GM23338 (cell line): ENCODE measurements at regions not wholly inside any gene's neighbourhood (a gene's known extent, or its start where the extent isn't known, plus 50 kb on each side); places are given as distances from the start of the nearest gene placed in this dataset.

Experiments
- ATAC-seq: fragments of 200-7000 bp; cut with Tn5 transposase; 3 replicates; pipeline ENCODE4 v1.9.1; 2020
- DNase-seq: peaks from one replicate; pipeline ENCODE4 v3.0.0-alpha.2; 2015; ENCODE audit warnings: low spot score
- H2AFZ ChIP-seq: fragments of 200-600 bp; sonication (generic); 2 replicates; pipeline ENCODE4 v1.8.0; 2016; ENCODE audit warnings: antibody characterized with exemption, mild to moderate bottlenecking, moderate library complexity
- H3F3A ChIP-seq: fragments of 200-600 bp; sonication (generic); replicated peaks from 2 replicates; pipeline ENCODE4 v1.8.0; 2017; ENCODE audit warnings: antibody characterized with exemption, mixed run types, low read depth
- H3K27ac ChIP-seq: fragments of 200-600 bp; sonication (generic); 2 replicates; pipeline ENCODE4 v1.6.1; 2016; ENCODE audit warnings: low read depth
- H3K27me3 ChIP-seq: fragments of 200-600 bp; sonication (generic); 2 replicates; pipeline ENCODE4 v1.8.0; 2016; ENCODE audit warnings: mild to moderate bottlenecking, mixed run types, moderate library complexity; ENCODE audit not compliant: insufficient read depth
- H3K36me3 ChIP-seq: fragments of 200-600 bp; sonication (generic); 2 replicates; pipeline ENCODE4 v1.8.0; 2016; ENCODE audit warnings: mild to moderate bottlenecking; ENCODE audit not compliant: insufficient read depth
- H3K4me1 ChIP-seq: fragments of 200-600 bp; sonication (generic); 2 replicates; pipeline ENCODE4 v1.8.0; 2016; ENCODE audit warnings: mild to moderate bottlenecking, moderate library complexity; ENCODE audit not compliant: insufficient read depth
- H3K4me2 ChIP-seq: fragments of 200-600 bp; sonication (generic); 2 replicates; pipeline ENCODE4 v1.7.1; 2017; ENCODE audit warnings: mixed run types
- H3K4me3 ChIP-seq: fragments of 200-600 bp; sonication (generic); 2 replicates; pipeline ENCODE4 v1.6.1; 2016; ENCODE audit warnings: mixed run types
- H3K79me2 ChIP-seq: fragments of 200-600 bp; sonication (generic); replicated peaks from 2 replicates; pipeline ENCODE4 v1.8.0; 2017; ENCODE audit warnings: mild to moderate bottlenecking; ENCODE audit not compliant: insufficient read depth
- H3K9me2 ChIP-seq: fragments of 200-600 bp; sonication (generic); 2 replicates; pipeline ENCODE4 v1.8.0; 2017; ENCODE audit not compliant: insufficient read depth
- H4K20me1 ChIP-seq: fragments of 200-600 bp; sonication (generic); replicated peaks from 2 replicates; pipeline ENCODE4 v1.8.0; 2017; ENCODE audit warnings: mild to moderate bottlenecking; ENCODE audit not compliant: insufficient read depth
- H3K27ac Mint-ChIP-seq: 2 replicates; pipeline ENCODE4 v1.8.0; 2020; ENCODE audit warnings: inconsistent platforms, mild to moderate bottlenecking, moderate library complexity, mixed read lengths
- H3K27me3 Mint-ChIP-seq: 3 replicates; pipeline ENCODE4 v1.8.0; 2022; ENCODE audit warnings: low read depth, mild to moderate bottlenecking, moderate library complexity, mixed read lengths, inconsistent platforms; ENCODE audit not compliant: insufficient read depth, poor library complexity
- H3K36me3 Mint-ChIP-seq: 3 replicates; pipeline ENCODE4 v1.8.0; 2021; ENCODE audit warnings: low read depth, mild to moderate bottlenecking, inconsistent platforms, moderate library complexity, mixed read lengths
- H3K4me1 Mint-ChIP-seq: 3 replicates; pipeline ENCODE4 v1.8.0; 2020; ENCODE audit warnings: mild to moderate bottlenecking, inconsistent platforms, mixed read lengths
- H3K4me3 Mint-ChIP-seq: 3 replicates; pipeline ENCODE4 v1.8.0; 2021; ENCODE audit warnings: moderate library complexity, mild to moderate bottlenecking, inconsistent platforms, mixed read lengths
- H3K9me3 Mint-ChIP-seq: 3 replicates; pipeline ENCODE4 v1.8.0; 2020; ENCODE audit warnings: moderate library complexity, mild to moderate bottlenecking, inconsistent platforms, mixed read lengths
- CREB1 ChIP-seq: fragments of 250-450 bp; sonication (Bioruptor Pico); IDR thresholded peaks from 2 replicates; pipeline ENCODE4 v1.5.0; 2020; ENCODE audit warnings: low read depth, mild to moderate bottlenecking, moderate library complexity
- ETS1 ChIP-seq: IDR thresholded peaks from 2 replicates; pipeline ENCODE4 v1.6.1; 2016; ENCODE audit warnings: antibody characterized with exemption
- EZH2phosphoT487 ChIP-seq: fragments of 200-600 bp; sonication (generic); IDR thresholded peaks from one replicate; pipeline ENCODE4 v1.8.1; 2018; ENCODE audit warnings: antibody characterized with exemption; ENCODE audit not compliant: unreplicated experiment
- JUNB ChIP-seq: IDR thresholded peaks from one replicate; pipeline ENCODE4 v1.6.1; 2016; ENCODE audit warnings: antibody characterized with exemption; ENCODE audit not compliant: unreplicated experiment
- NANOG ChIP-seq: IDR thresholded peaks from 2 replicates; pipeline ENCODE4 v1.6.1; 2016; ENCODE audit warnings: antibody characterized with exemption, borderline replicate concordance
- ZNF114 ChIP-seq: fragments of 250-450 bp; sonication (Bioruptor Pico); IDR thresholded peaks from 2 replicates; pipeline ENCODE4 v1.5.0; 2020; ENCODE audit warnings: mild to moderate bottlenecking, moderate library complexity
- ZNF331 ChIP-seq: fragments of 250-450 bp; sonication (Bioruptor Pico); IDR thresholded peaks from 2 replicates; pipeline ENCODE4 v1.5.0; 2020; ENCODE audit warnings: low read depth, mild to moderate bottlenecking, moderate library complexity
- ZNF462 ChIP-seq: fragments of 250-450 bp; sonication (Bioruptor Pico); IDR thresholded peaks from 2 replicates; pipeline ENCODE4 v1.5.0; 2020; ENCODE audit warnings: mild to moderate bottlenecking, moderate library complexity

DNA sequence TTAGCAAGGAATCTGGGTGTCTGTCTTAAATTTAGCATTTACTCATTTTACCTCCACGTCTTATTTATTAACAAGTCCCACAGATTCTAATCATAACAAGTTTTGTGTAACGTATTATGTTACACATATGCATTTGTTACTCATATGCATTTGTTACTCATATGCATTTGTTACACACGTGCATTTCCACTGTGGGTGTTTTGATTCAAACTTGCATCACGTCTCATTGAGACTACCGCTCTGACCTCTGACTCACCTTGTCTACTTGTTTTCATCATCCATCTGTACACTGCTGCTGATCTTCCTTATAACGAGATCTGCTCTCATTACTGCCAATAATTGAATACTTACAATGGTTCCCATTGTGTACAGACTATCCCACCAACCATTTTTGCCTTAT is 1141.4 kb downstream of the TBL1XR1 start:
- DNase-seq, result no peak
- Mint-ChIP-seq H3K9me3 (no peaks in the 10 kb centered on the region), H3K27ac (no peak overlapping the region), H3K4me3 (no peak overlapping the region), H3K4me1 (peaks cover 10% of the 10 kb centered on the region; the same call in 2 of the 3 replicates), H3K27me3 (no peaks in the 10 kb centered on the region), H3K36me3 (no peaks in the 10 kb centered on the region)
- Histone ChIP-seq H4K20me1 (no peaks in the 10 kb centered on the region), H3K36me3 (no peaks in the 10 kb centered on the region), H3K27me3 (no peaks in the 10 kb centered on the region), H3K79me2 (no peaks in the 10 kb centered on the region), H3K9me2 (no peaks in the 10 kb centered on the region), H3K4me1 (no peaks in the 10 kb centered on the region), H2AFZ (no peak overlapping the region), H3F3A (no peaks in the 10 kb centered on the region), H3K4me3 (no peak overlapping the region), H3K27ac (no peak overlapping the region), H3K4me2 (no peak overlapping the region)
- ATAC-seq, result no peak
- no peak for TF ChIP-seq ZNF114 (CRISPR knock-in tag)

DNA sequence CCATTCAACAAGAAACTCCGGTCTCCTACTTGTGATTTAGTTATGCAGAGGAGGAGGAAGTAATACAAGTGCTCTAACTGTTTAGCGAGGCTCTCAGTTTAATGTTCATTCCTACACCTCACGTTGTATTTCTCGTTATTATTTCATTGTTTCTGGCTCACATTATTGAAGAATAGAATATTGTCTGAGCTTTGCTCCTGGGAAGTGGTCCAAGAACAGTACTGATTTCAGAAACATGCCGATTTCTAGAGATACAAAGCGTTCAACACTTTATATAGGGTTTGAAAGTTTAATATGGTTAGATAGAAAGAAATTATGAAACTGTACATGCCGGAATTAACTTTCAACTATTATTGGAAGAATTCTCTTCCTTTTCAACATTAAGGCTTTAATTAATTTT is 1145.5 kb downstream of the TBL1XR1 start:
- Histone ChIP-seq H3K4me1 (no peaks in the 10 kb centered on the region), H3K4me2 (no peak overlapping the region), H3K9me2 (no peaks in the 10 kb centered on the region), H3K79me2 (no peaks in the 10 kb centered on the region), H3K4me3 (no peak overlapping the region), H3K27me3 (no peaks in the 10 kb centered on the region), H2AFZ (no peak overlapping the region), H3K27ac (no peak overlapping the region), H3F3A (no peaks in the 10 kb centered on the region), H4K20me1 (no peaks in the 10 kb centered on the region), H3K36me3 (no peaks in the 10 kb centered on the region)
- Mint-ChIP-seq H3K27me3 (no peaks in the 10 kb centered on the region), H3K9me3 (no peaks in the 10 kb centered on the region), H3K36me3 (no peaks in the 10 kb centered on the region), H3K4me1 (peaks cover 13% of the 10 kb centered on the region; the same call in 2 of the 3 replicates), H3K4me3 (no peak overlapping the region), H3K27ac (no peak overlapping the region)
- DNase-seq (no peak), ATAC-seq (no peak)
- TF ChIP-seq ZNF114 (CRISPR knock-in tag) (no peak), ZNF462 (no peak), ETS1 (no peak), ZNF331 (CRISPR knock-in tag) (no peak), NANOG (no peak), JUNB (no peak), EZH2phosphoT487 (no peak), CREB1 (CRISPR knock-in tag) (no peak)
